Fibroblast of skin of right quadriceps (primary cell): ENCODE measurements at regions not wholly inside any gene's neighbourhood (a gene's known extent, or its start where the extent isn't known, plus 50 kb on each side); places are given as distances from the start of the nearest gene placed in this dataset.
"Not testable (repeated sequence)": the region's sequence is repeated elsewhere in the genome, so short reads cannot be mapped to it uniquely, and the experiment has no call there.

Source experiments
- DNase-seq: peaks from one replicate; pipeline ENCODE4 v3.0.0-alpha.2; 2013

- DNase-seq: no peak
Observed at GRCh38 chr7:50854247-50854646, 71.6 kb upstream of the GRB10 start.

GRCh38 chr7:50853311-50853710 lies 70.6 kb upstream of the GRB10 start:
- no peak for DNase-seq

GRCh38 chr7:50852901-50853300 lies 70.2 kb upstream of the GRB10 start:
- no peak for DNase-seq

DNA sequence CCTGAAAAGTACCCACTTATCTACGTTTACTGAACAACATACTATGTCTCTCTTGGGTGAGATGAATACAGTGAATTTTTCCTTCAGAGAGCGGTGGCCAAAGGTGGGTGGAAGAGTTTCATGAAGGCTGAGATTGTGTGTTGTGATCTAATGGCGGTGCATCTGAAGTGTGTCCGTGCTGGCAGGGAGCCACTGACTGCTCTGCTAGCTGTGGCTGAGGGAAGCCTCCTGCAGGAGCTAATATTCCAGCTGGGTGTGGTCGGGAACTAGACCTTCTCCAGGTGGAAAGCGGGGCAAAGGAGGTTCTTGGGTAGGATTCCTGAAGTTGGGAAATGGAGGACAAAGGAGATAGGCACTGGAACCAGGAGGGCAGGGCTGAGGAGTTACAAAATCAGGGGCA lies 69.2 kb upstream of the GRB10 start:
- no peak for DNase-seq

- DNase-seq: peak; percentile 17
Observed at GRCh38 chr7:50851451-50851850, 68.8 kb upstream of the GRB10 start.

- DNase-seq: no peak
Observed at GRCh38 chr7:50849991-50850390, 67.3 kb upstream of the GRB10 start.

GRCh38 chr7:50848203-50848602 lies 65.5 kb upstream of the GRB10 start:
- no peak for DNase-seq

GRCh38 chr7:50844861-50845260 lies 62.2 kb upstream of the GRB10 start:
- not testable (repeated sequence) for DNase-seq

DNA sequence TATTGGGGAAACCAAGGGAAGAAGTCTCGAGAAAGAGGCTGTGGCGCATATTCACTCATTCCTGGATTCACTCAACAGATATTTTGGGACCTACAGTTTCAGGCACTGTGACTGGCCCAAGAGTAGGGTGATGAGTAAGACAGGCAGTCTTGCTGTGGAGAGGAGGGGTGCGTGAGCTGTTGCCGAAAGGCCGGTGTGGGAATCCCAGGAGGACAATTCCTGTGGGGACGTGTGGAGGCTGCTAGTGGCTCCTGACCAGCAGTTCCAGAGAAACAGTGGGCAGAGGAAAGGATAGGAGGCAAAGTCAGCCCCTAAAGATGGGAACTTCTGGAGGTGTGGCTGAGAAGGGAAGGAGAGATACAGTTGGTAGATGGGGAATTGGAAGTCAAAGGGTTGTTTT lies 59.3 kb upstream of the GRB10 start:
- DNase-seq: no peak

DNA sequence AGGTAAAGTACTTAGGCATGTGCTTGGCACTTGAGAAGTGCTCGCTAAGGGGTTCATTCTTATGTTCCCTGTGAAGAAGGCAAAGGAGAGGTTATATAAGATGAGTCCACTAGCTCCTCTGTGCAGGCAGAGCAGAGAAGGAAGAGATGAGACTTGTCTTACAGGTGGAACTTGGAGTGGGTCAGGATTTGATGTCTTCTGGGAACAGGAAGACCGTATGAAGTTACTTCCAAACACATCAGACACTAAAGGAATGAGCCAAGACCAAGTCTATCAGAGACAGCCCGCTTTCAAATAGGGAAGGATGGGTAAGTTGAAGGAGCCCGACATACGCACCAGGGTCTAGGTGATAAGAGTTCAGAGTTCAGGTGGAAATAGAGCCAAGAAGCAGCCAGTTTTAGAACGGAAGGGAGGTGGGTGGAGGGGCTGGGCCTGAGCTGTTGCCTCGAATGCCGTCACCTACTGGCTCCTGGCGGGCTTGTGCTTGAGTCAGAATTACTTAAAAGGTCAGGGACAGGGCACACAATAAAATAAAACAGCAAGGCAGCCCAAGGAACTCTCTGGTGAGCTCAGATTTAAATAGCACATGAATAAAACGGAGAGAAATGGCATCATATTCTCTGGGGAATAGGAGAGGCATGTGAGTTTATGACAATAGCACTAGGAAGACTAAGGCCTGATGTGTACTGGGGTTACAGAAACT lies 56.1 kb upstream of the GRB10 start:
- DNase-seq: peak; percentile 69

DNA sequence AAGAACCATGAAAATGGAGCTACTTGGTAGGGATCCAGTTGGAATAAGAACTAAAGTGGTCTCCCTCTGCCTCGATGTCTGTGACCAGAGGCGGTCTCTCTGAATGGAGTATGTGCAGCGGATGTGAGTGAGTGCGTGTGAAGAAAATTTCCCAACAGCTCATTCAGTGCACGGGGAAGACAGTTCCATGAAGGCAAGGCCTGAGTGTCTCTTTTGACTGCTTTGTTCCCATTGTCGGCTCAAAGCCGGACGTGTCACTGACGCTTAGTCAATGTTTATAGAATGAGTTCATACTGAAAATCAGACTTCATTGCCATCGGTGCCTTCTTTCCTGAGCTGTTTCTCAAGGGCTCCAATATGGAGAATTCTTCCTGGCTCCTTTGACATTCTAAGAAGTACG lies 55.3 kb upstream of the GRB10 start:
- DNase-seq: peak; percentile 51

GRCh38 chr7:50836646-50837045 lies 54.0 kb upstream of the GRB10 start:
- DNase-seq: no peak

- no peak for DNase-seq
Observed at GRCh38 chr7:50835156-50835555, 52.5 kb upstream of the GRB10 start.

DNA sequence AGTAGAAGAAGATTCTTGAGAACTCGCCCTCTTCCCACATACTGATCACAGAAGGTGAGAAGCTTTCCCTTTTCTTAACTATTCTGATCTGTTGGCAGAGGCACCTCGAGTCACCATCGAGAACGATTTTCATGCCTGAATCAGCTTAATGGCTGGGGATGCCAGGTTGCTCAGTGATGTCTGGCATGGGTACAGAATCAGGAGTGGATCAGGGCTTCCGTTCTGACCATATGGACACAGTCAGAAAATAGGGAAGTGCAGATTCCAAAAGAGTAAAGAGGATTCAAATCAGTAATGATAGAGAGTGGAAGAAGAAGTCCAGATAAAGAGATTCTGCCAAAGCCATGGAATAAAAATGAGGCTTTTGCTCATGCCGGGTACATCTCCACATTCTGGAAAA lies 52.0 kb upstream of the GRB10 start:
- no peak for DNase-seq

DNA sequence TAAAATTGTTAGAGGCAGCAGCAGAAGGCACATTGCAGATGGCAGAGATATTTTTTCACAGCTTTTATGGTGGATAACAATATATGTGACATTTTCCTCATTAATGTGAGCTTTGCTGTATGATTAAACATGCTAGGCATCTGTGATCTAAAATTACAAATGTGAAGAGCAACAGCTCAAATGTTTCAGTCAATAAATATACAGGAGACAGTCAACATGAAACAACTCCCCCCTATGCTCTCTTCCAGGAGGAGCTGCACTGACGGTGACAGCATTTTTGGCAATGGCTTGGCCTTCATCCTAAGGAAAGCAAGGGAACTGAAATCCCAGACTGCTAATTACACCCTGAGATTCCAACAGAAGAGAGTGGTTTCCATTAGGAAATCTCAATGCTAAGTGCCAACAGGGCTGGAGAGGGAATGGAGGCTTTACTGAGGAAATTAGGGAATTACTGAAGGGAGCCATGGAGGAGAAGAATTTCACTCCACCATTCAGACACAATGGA lies 51.4 kb upstream of the GRB10 start:
- no peak for DNase-seq

- DNase-seq: peak; percentile 55
Observed at GRCh38 chr7:50832744-50833143, 50.0 kb upstream of the GRB10 start.
